GM19397 (cell line): ENCODE measurements at regions not wholly inside any gene's neighbourhood (a gene's known extent, or its start where the extent isn't known, plus 50 kb on each side); places are given as distances from the start of the nearest gene placed in this dataset.
"Not testable (repeated sequence)": the region's sequence is repeated elsewhere in the genome, so short reads cannot be mapped to it uniquely, and the experiment has no call there.

Experiments used
- ATAC-seq: cut with Tn5 transposase; IDR thresholded peaks from one replicate; pipeline ENCODE4 v1.9.1; 2021; ENCODE audit warnings: mild to moderate bottlenecking, moderate library complexity; ENCODE audit not compliant: unreplicated experiment

DNA sequence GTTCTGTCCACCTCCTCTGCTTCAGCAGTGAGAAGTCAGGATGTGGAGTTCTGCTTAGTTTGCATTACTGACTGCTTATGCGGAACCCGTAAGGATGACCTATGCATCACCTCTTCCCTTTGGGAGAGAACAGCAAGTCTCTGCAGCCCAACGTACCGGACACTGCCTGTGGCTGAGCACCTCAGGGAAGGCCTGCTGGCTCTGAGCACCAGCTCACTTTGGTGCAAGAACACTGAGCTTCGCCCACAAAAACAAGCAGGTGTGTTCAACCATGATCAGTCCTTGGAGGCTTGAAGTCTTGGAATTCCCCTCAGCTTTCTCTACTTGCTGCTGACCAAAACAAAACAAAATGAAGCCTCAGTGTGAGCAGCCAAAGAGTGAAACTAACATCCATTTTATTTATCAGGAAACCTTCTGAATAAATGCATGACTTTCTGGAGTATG is 52.7 kb upstream of the NCK2 start:
- ATAC-seq: no peak

DNA sequence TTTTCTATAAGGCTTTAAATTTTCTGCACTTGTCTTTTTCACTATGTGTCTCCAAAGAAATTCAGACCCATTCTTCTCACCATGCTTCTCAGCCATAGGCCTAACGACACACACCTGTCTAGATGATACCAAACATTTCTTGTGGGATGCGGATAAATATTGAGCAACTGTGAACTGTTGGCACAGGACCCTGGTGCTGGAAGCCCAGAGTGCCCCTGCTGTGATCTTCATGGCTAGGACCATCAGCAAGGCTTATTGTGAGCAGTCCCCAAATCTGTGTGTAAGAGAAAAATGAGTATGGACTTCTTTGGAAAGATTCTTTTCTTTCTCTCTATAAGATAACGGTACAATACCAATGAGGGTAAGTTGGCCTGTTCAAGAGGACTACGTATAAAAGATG is 54.1 kb upstream of the NCK2 start:
- ATAC-seq: no peak

DNA sequence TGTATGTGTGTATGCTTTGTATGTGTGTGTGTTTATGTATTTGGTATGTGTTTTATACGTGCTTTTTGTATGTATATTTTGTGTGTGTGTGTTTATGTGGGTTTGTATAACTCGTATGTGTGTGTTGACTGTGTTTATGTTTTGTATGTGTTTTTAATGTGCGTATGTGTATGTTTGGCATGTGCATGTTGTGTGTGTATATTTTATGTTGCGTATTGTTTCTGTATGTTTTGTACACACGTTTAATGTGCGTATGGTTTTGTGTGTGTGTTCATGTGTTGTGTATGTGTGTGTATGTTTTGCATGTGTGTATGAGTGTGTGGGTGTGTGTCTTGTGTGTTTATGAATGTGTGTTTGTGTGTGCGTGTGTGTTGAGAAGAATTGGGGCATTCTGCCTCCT is 55.2 kb upstream of the NCK2 start:
- no peak for ATAC-seq

DNA sequence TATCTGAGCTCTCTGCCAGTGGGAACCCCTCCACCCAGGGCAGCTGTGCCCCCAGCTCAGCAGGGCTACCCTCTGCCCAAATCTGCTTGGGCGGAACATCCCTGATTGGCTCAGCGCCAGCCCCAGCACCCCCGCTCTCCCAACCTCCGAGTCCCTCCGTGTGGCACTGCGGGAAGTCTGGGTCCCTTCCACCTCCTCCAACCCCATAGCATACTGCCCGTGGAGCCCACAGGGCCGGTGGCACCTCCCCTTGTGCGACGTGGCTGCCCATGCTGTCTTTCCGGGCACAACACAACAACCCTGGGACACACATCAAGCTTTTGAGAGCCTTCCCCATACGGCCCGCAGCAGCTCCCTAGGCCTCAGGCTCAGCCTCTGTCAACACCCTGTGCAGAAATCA is 55.8 kb upstream of the NCK2 start:
- no peak for ATAC-seq

DNA sequence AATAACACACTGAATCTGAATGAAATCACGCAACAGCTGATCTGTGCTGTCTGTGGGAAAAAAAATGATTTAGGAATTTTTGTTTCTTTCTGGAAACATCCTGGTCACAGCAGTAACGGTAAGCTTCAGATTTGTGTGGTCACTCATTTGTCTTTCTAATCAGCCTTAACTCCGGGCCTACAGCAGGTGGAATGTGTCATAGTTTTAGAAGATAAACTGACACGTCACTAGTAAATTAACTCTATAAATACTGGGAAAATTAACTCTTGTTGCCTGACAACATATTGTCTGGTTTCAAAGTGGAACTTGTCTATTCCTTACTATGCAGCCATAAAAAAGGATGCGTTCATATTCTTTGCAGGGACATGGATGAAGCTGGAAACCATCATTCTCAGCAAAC is 58.1 kb upstream of the NCK2 start:
- ATAC-seq: no peak

DNA sequence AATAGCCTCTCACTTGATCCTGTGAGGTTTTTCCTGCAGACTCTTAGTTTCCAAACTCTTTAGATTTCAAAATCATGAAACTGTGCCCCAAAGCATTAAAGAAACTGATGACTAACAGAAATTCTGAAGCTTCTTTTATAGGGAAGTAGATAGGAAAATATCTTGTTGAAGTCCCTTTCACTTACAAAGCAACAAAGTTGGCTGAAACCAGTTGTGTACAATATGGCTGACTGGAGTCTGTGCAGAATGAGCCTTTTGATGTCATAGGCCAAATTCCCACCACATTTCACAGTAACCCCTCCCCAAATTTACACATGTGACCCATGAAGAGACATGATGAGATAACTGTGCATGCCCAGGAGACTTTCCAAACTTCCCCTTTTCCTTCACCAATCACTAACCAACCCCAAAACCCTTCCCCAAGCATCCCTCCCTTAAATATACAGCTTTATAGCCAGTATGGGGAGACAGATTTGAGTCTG is 61.7 kb upstream of the NCK2 start:
- no peak for ATAC-seq

DNA sequence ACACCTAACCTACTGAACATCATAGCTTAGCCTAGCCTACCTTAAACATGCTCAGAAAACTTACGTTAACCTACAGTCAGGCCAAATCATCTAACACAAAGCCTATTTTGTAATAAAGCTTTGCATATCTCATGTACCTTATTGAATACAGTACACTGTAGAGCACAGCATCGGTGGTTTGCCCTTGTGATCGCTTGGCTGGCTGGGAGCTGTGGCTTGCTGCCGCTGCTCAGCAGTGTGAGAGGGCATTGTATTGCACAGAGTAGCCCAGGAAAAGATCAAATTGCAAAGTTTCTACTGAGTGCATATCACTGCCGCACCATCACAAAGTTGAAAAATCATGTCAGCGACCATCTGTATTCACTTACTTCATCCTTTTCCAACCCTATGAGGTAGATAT is 62.3 kb upstream of the NCK2 start:
- ATAC-seq: no peak

DNA sequence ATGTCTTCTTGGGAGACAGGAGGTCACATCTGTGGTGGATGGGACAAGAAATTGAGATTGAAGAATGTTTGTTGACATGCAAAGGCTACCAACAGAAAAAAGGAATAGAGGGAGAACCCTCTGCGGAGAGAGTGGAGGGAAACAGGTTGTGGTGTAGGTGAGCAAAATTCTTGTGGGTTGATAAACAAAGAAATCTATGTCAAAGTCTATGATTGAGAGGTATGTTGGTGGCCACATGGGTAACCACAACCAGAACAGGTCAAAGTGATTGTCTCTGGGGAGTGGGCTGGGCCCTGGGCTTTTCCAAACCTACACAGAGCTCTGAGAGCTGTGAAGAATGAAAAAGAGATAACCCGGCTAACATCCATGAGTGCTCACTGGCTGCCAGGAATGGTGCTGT is 62.8 kb upstream of the NCK2 start:
- ATAC-seq: no peak

DNA sequence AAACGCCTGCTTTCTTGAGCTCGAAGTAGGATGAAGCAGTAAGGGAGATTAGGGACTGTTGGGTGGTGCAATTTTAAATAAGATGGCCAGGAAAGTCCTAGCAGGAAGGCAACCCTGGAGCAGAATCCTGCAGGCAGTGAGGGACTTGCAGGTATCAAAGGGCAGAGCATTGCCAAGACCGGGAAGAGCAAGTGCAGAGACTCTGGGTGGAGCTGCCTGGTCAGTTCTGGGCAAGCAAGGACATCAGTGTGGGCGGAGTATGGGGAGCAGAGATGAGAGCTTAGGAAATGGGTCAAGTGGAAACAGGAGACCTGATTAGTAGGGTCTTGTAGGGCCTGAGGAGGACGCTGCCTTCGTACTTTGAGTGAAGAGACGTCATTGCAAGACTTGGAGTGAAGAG is 64.4 kb upstream of the NCK2 start:
- no peak for ATAC-seq

DNA sequence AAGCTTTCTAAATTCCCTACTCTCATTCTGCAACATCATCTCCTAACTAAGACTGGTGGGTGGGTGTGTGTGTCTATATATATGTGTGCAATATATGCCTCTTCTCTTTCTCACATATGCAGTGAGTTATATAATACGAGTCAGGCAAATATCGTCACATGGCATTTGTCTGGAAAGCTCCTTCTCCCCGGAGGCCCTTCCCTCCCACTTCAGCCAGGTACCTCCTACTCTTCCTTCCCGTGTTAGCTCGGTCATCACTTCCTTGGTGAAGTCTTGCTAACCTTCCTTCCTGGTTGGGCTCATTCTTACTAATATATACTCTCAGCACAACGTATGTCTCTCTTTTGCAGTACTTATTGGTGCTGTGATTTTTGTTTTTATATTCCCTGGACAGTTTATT is 66.4 kb upstream of the NCK2 start:
- ATAC-seq: no peak

DNA sequence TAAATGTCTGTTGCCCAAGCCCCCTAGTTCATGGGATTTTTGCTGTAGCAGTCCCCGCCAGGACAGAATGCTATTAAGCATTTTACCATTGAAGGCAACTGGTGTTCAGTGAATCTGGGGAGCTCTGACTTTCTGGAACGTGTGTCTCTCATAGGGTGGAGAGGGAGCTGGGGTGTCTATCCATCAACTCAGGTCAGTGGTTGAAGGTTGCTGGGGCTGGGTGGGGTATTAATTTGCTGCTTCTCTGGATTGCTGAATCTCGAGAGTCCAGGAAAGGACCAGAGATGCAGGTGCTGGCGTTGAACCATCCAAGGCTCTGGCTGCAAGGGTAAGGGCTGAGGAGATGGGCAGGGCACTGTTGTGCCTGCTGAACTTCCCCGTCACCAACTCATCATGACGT is 66.8 kb upstream of the NCK2 start:
- ATAC-seq: no peak

DNA sequence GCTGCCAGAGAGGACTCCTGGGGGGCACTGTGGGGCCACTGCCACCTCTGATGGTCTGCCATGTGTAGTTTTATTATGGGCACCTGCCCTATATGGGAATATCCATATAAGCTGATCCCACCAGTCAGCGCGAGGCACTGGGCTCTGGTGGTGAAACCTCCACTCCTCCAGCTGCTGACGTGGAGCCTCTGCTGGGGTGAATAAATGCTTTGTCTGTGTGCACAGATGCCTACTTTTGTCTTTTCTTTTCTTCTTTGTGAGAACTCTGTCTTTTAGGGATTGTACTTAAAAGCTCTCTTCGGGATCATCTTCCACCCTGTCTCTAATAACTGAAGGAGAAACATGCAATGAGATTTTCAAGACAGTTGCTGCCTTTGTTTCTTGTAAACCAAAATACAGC is 68.9 kb upstream of the NCK2 start:
- ATAC-seq: no peak

DNA sequence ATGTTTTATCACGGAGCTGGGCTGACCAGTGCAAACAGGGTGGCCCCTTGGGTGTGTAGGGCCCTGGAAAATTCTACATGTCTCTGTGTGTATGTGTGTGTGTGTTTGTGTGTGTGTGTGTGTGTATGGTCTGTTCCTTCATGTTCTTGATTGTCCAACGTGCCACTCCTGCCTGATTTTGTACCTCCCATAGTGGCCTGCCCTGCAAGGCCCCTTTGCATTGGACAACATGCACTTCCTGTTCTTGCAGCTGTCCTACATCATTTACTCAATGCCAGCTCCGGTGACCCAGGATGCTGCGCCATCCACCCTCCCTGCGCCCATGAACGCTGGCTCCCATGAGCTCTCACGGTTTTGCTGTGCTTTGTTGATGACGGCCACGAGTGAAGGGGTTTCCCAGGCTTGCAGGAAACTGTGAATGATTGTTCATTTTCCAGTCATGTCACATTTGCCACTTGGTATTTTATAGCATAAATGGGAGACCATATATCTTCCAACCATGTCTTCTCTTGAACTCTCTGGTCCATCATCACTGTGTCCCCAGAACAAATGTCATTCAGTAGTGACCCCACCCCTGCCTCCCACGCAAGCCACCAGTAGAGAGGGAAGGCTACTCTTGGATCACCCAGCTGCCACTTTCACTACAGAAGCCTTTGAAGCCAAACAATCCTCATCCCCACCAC is 69.7 kb upstream of the NCK2 start:
- no peak for ATAC-seq

DNA sequence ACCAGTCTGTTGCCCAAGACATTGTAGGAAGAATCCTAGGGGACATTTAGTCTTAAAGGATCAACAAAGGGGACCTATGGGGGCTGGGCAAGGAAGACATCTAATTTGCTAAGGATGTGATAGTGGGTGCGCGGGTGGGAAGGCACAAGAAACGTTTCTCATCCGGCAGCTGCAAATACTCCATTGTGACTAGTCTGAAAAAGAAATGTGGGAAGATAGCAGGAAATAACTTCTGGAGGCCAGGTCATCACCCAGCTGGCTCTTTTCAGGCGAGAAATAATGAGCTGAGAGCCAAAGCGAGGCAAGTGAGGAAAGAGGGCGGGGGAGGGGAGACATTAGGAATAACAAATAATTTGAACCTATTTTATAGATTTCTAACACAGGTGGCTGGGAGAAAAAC is 70.3 kb upstream of the NCK2 start:
- ATAC-seq: no peak

DNA sequence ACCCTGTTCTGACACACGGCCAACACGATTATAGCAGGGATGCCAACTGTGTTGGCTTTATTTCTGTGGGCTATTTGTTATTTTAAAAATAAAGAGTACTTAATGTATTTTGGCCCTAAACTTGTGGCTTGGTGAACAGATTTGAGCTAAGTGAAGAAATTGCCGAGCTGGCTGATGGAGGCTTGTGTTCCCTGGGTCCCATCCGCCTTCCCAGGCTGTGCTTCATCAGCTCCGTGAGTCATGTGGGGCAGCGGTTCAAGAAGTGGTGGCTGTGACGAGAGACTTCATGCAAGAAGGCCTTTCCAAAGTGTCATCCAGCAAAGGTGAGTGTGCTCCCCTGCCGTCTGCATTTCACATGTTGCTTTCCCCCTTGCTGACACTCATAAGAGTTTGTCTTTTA is 73.6 kb upstream of the NCK2 start:
- ATAC-seq: no peak

DNA sequence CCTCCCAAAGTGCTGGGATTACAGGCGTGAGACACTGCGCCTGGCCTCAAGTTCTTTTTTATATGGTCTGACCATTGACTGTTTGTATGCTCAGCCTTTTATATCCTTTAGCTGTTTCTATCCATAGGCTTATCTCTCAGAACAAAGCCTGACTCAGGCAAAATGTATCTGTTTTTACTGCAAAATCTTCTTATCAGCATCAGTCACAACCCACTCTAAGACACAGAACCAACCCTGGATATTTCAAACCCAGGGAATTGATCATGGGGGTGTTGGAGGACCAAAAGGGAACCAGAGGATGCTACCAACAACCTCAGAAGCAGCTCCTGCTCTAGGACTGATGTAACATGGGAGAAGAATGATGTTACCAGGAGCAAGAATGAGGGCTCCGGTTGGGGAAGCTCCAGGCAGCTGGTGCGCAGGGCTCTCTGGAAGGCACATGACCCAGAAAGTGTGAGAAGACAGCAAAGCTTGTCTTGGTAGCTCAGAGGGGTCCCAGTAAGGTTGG is 75.3 kb upstream of the NCK2 start:
- ATAC-seq: no peak

DNA sequence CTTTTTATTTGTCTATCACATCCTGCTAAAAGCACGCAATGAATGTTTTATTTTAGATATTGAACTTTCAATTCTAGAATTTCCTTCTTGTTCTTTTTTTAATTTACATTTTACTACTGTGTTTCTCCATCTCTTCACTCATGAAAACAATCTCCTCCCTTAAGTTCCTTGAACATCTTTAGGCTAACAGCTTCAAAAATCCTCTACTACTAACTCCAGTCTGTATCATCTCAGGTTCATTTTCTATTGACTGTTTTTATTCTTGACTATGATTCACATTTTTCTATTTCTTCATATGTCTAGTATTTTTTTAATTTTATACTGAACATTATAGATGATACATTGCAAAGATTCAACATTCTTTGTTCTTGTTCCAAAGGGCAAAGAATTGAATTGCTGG is 79.2 kb upstream of the NCK2 start:
- no peak for ATAC-seq

DNA sequence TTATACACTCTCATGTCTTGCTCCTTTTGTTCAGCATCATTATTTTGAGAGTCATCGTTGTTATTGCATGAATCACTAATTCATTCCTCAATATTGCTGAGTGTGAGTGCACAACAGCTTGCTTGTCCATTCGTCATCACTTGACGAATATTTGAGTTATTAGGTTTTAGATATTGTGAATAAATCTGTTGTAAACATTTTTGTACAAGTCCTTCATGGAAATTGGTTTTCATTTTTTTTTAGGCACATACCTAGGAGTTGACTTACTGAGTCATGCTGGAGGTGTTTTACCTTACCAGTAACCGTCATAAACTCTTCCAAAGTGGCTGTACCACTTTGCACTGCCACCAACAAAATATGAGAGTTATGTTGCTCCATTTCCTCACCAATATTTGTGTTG is 84.2 kb upstream of the NCK2 start:
- ATAC-seq: no peak

DNA sequence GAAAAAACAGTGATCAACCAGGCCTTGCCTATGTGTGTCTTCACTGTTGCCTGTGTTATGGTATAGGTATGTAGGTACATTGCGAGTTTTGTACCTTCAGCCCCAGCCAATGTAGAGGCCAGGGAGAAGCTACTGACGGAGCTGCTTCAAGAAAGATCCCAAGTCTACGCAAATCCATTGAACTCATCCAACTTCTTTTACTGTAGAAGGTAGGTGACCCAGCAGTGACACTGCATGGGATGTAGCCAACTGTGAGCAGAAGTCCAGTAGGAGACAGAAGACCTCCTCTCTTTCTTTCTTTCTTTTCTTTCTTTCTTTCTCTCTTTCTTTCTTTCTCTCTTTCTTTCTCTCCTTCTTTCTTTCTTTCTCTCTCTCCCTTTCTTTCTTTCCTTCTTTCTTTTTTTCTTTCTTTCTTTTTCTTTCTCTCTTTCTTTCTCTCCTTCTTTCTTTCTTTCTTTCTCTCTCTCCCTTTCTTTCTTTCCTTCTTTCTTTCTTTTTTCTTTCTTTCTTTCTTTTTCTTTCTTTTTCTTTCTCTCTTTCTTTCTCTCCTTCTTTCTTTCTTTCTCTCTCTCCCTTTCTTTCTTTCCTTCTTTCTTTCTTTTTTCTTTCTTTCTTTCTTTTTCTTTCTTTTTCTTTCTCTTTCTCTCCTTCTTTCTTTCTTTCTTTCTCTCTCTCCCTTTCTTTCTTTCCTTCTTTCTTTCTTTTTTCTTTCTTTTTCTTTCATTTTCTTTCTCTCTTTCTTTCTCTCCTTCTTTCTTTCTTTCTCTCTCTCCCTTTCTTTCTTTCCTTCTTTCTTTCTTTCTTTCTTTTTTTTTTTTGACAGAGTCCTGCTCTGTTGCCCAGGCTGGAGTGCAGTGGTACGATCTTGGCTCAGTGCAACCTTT is 88.7 kb upstream of the NCK2 start:
- not testable (repeated sequence) for ATAC-seq

DNA sequence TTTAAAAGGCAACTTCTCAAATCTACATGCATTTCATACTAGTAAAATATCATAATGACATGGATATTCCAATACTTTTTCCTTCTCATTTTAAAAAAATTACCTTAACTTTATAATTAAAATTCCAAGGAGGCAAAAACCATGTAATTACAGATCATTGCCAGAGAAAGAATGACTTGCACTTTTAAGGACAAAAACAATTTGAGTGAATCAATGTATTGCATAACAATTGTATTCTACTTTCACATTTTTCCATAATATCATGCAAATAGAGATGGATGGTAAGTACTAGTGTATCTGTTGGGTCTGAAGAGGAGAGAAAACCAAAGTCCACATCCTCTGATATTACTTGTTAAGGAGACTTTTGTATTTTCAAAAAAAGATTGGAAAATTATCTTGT is 89.5 kb upstream of the NCK2 start:
- no peak for ATAC-seq

DNA sequence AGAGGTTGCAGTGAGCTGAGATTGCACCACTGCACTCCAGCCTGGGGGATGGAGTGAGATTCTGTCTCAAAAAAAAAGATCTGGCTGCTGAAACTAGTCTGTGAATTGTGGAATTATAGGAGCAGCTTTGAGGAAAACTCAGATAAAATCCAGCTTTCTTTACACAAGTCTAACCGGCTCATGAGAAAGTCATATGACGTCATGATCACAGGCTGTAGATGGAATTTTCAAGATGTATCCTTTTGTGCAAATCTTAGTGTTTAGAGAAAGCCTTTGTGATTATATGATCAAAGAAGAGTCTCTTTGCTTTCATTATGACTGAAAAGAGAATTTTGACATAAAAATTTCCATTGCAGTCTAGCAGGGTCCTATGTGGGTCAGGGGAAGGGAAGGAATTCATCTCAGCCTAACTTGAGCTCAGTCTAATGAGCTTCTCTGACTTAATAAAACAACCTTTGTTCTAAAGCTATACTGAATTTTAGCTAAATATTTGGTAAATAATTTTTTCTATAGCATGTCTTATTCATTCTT is 90.2 kb upstream of the NCK2 start:
- no peak for ATAC-seq

DNA sequence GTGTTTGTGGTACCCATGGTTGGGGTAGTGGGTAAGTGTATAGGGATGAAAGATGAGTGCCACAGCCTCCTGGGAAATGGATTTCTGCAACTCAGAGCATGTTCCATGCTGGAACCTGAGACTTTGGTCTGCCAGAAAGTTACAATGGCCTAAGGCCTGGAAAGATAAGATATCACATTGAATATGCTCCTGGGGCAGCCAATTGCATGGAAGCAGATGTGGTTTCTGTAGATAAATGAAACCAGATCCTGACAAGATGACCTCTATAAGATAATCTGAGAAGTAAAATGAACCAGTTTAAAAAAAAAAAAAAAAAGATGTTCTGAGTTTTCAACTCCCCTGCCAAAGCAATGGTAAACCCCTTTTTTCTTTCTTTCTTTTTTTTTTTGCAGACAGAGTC is 91.4 kb upstream of the NCK2 start:
- ATAC-seq: no peak
